ENCODE measurements at regions not wholly inside any gene's neighbourhood (a gene's known extent, or its start where the extent isn't known, plus 50 kb on each side); places are given as distances from the start of the nearest gene placed in this dataset.

DNA sequence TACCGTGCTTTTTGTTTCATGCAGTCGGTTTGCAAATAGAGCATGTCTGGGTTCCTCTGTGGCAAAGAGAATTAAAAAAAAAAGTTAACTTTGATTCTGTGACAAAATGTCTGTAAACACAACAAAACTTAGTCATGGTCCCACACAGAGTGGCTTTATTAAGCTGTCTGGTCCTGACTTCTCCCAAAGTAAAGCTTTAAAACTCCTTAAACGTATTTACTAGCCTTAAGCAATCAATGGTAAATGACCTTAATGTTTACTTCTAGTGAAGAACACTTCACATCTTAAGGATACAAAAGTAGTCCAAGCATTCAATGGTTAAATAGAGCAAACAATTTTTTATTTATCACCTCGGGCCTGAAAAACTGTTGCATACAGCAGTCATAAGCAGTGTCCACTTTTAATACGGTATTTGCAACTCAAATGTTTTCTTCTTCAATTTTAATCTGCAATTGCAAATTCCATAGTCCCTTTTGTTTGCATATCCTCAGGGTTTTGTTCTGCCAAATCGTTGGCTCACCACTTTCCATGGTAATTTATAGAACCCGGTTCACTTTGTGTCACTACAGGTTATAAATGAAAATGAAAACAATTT, 453.0 kb upstream of the MIS18BP1 start:
- Histone ChIP-seq H2AFZ (ENCODE audit: low read depth, low read length) (no peak overlapping the region), H3K36me3 (ENCODE audit: control insufficient read depth in 2 of 2, extremely low read depth in 1 of 2, insufficient read depth in 2 of 2, low read length in 2 of 2) (no peaks in the 10 kb centered on the region), H4K20me1 (replicated peaks; ENCODE audit: control insufficient read depth, extremely low read depth, insufficient read depth, low read length) (no peaks in the 10 kb centered on the region), H3K4me2 (ENCODE audit: insufficient read depth, low read length) (no peak overlapping the region), H3K27me3 (ENCODE audit: control insufficient read depth in 2 of 2, insufficient read depth in 2 of 2, low read length in 2 of 2) (no peaks in the 10 kb centered on the region), H3K9me1 (replicated peaks; ENCODE audit: control insufficient read depth, extremely low read depth, insufficient read depth, low read length) (no peaks in the 10 kb centered on the region), H3K27ac (ENCODE audit: insufficient read depth, low read depth, low read length) (no peak overlapping the region), H3K9me3 (replicated peaks; ENCODE audit: control insufficient read depth, insufficient read depth, low read length) (no peaks in the 10 kb centered on the region), H3K4me1 (ENCODE audit: control insufficient read depth, extremely low read depth, insufficient read depth, low read length) (no peaks in the 10 kb centered on the region), H3K79me2 (ENCODE audit: control insufficient read depth, insufficient read depth, low read length) (no peaks in the 10 kb centered on the region), H3K4me3 (replicated peaks in 1 of 3; ENCODE audit: insufficient read depth in 1 of 3, low read depth in 1 of 3, low read length in 3 of 3) (no peak overlapping the region), H3K9ac (replicated peaks; ENCODE audit: extremely low read depth, insufficient read depth, low read length) (no peak overlapping the region)
- dilution Hi-C loops (cut with MboI; ENCODE audit: extremely low pct_ligation_motif_present, low sequenced_read_pairs): no loop called here
- DNase-seq (ENCODE audit: low read depth, low spot score): no peak
- no peak for FAIRE-seq
- POLR2A ChIA-PET: no interaction called here
- no TSS peak for BruUV-seq (replicated peaks)
- TF ChIP-seq EZH2 (IDR thresholded peaks at IDR 0.05; ENCODE audit: borderline replicate concordance, low read depth, low read length, severe bottlenecking): no peak
- no peak for TF ChIP-seq JUN (IDR thresholded peaks at IDR 0.05; ENCODE audit: borderline replicate concordance, insufficient read depth, insufficient read length, low read depth)
- no peak for TF ChIP-seq MAX (IDR thresholded peaks at IDR 0.05; ENCODE audit: insufficient read depth, insufficient read length)
- no peak for TF ChIP-seq CTCF (IDR thresholded peaks at IDR 0.05; ENCODE audit: extremely low read depth in 1 of 2, insufficient read depth in 1 of 2, low read depth in 1 of 2, low read length in 2 of 2)
- no peak for TF ChIP-seq FOS (IDR thresholded peaks at IDR 0.05; ENCODE audit: borderline replicate concordance, insufficient read depth, low read length)
- no peak for TF ChIP-seq GATA2 (IDR thresholded peaks at IDR 0.05; ENCODE audit: insufficient read depth, insufficient read length, low read depth, low read length)
- no peak for TF ChIP-seq POLR2A (IDR thresholded peaks at IDR 0.05; ENCODE audit: low read depth, low read length)
- CTCF ChIA-PET: no interaction called here
- intact Hi-C loops (cut with micrococcal nuclease): no loop called here

Data from endothelial cell of umbilical vein (primary cell).